ENCODE measurements at regions not wholly inside any gene's neighbourhood (a gene's known extent, or its start where the extent isn't known, plus 50 kb on each side); places are given as distances from the start of the nearest gene placed in this dataset.

GRCh38 chr6:19087897-19088296, 700.7 kb downstream of the RNF144B start:
- ChIA-PET CTCF (interaction anchor here (1.8 kb wide), 1 partner anchor 10 kb away, joined by 4 read pairs; no protein-coding TSS in a partner anchor), POLR2A (no interaction called here)
- no peak for DNase-seq (ENCODE audit: extremely low spot score)
- no peak for TF ChIP-seq CTCF (IDR thresholded peaks at IDR 0.05; ENCODE audit: control extremely low read depth, extremely low read depth, low read depth, missing control alignments)

GRCh38 chr6:19100752-19101151, 713.6 kb downstream of the RNF144B start:
- ChIA-PET POLR2A (no interaction called here), CTCF (interaction anchor here (1.3 kb wide), 1 partner anchor 9 kb away, joined by 3 read pairs; no protein-coding TSS in a partner anchor)
- DNase-seq (ENCODE audit: extremely low spot score) = no peak
- no peak for TF ChIP-seq CTCF (IDR thresholded peaks at IDR 0.05; ENCODE audit: control extremely low read depth, extremely low read depth, low read depth, missing control alignments)

- ChIA-PET POLR2A (no interaction called here), CTCF (interaction anchor here (1.2 to 1.7 kb wide), 2 partner anchors 10 to 76 kb away, joined by 3 to 5 read pairs; no protein-coding TSS in a partner anchor)
- no peak for TF ChIP-seq CTCF (IDR thresholded peaks at IDR 0.05; ENCODE audit: control extremely low read depth, extremely low read depth, low read depth, missing control alignments)
- DNase-seq (ENCODE audit: extremely low spot score) = no peak
Measured at GRCh38 chr6:19102936-19103335, 715.8 kb downstream of the RNF144B start.

GRCh38 chr6:19107468-19107867, 720.3 kb downstream of the RNF144B start:
- TF ChIP-seq CTCF (IDR thresholded peaks at IDR 0.05; ENCODE audit: control extremely low read depth, extremely low read depth, low read depth, missing control alignments) = no peak
- CTCF ChIA-PET = no interaction called here
- POLR2A ChIA-PET = interaction anchor here (0.6 kb wide), 1 partner anchor 387 kb away, joined by 3 read pairs; no protein-coding TSS in a partner anchor
- DNase-seq (ENCODE audit: extremely low spot score) = no peak

- TF ChIP-seq CTCF (IDR thresholded peaks at IDR 0.05; ENCODE audit: control extremely low read depth, extremely low read depth, low read depth, missing control alignments) = no peak
- ChIA-PET POLR2A (no interaction called here), CTCF (no interaction called here)
- no peak for DNase-seq (ENCODE audit: extremely low spot score)
Measured at GRCh38 chr6:19121521-19121920, 715.6 kb upstream of the ID4 start.

- ChIA-PET CTCF (interaction anchor here (1.3 kb wide), 1 partner anchor 13 kb away, joined by 4 read pairs; no protein-coding TSS in a partner anchor), POLR2A (no interaction called here)
- DNase-seq (ENCODE audit: extremely low spot score) = no peak
- no peak for TF ChIP-seq CTCF (IDR thresholded peaks at IDR 0.05; ENCODE audit: control extremely low read depth, extremely low read depth, low read depth, missing control alignments)
Measured at GRCh38 chr6:19127081-19127480, 710.1 kb upstream of the ID4 start.
